HepG2 (cell line): ENCODE measurements at regions not wholly inside any gene's neighbourhood (a gene's known extent, or its start where the extent isn't known, plus 50 kb on each side); places are given as distances from the start of the nearest gene placed in this dataset.

Source experiments
- ARHGAP35 ChIP-seq: sonication (generic); formaldehyde crosslinking; IDR thresholded peaks from 2 replicates; pipeline ENCODE4 v1.9.0; 2022; ENCODE audit warnings: mild to moderate bottlenecking, inconsistent platforms, moderate library complexity, missing genetic modification reagents, borderline replicate concordance
- CAMTA2 ChIP-seq: sonication (generic); formaldehyde crosslinking; IDR thresholded peaks from 2 replicates; pipeline ENCODE4 v1.4.0; 2020; ENCODE audit warnings: mild to moderate bottlenecking, missing genetic modification reagents, borderline replicate concordance
- CHD2 ChIP-seq: IDR thresholded peaks from 2 replicates; pipeline ENCODE4 v1.6.1; 2011; ENCODE audit warnings: low read depth, low read length, improper control_type of control experiment
- CREB3 ChIP-seq: sonication (generic); formaldehyde crosslinking; IDR thresholded peaks from 2 replicates; pipeline ENCODE4 v1.5.0; 2020; ENCODE audit warnings: missing genetic modification reagents
- HINFP ChIP-seq: sonication (generic); formaldehyde crosslinking; IDR thresholded peaks from 2 replicates; pipeline ENCODE4 v1.4.0; 2020; ENCODE audit warnings: low read depth, mild to moderate bottlenecking, missing genetic modification reagents
- MAX ChIP-seq: IDR thresholded peaks from 2 replicates; pipeline ENCODE4 v1.6.1; 2012; ENCODE audit warnings: inconsistent platforms
- MED8 ChIP-seq: sonication (generic); formaldehyde crosslinking; IDR thresholded peaks from 2 replicates; pipeline ENCODE4 v1.8.1; 2023; ENCODE audit warnings: mild to moderate bottlenecking, missing genetic modification reagents; ENCODE audit not compliant: insufficient replicate concordance
- MLLT10 ChIP-seq: sonication (generic); formaldehyde crosslinking; IDR thresholded peaks from 2 replicates; pipeline ENCODE4 v1.4.0; 2020; ENCODE audit warnings: missing genetic modification reagents
- PRDM10 ChIP-seq: sonication (generic); formaldehyde crosslinking; IDR thresholded peaks from 2 replicates; pipeline ENCODE4 v1.4.0; 2020; ENCODE audit warnings: low read depth, missing genetic modification reagents
- RCOR2 ChIP-seq: IDR thresholded peaks from 2 replicates; pipeline ENCODE4 v1.6.1; 2016; ENCODE audit warnings: missing biosample characterization, missing genetic modification reagents
- SOX6 ChIP-seq, 2 experiments: fragments of 450-650 bp in 1 of 2; sonication (generic) in 1 of 2; formaldehyde crosslinking in 1 of 2; IDR thresholded peaks; 2 replicates each; pipeline versions ENCODE4 v1.4.0 to v1.6.1; 2017 to 2020; ENCODE audit warnings: antibody characterized with exemption in 1 of 2, mild to moderate bottlenecking in 1 of 2, missing genetic modification reagents in 1 of 2
- TCF12 ChIP-seq, 2 experiments: fragments of 450-650 bp in 1 of 2; sonication (generic) in 1 of 2; formaldehyde crosslinking in 1 of 2; IDR thresholded peaks; 2 replicates each; pipeline versions ENCODE4 v1.6.1 to v1.8.0; 2017 to 2022; ENCODE audit warnings: antibody characterized with exemption in 1 of 2, mild to moderate bottlenecking in 1 of 2, missing genetic modification reagents in 1 of 2, moderate library complexity in 1 of 2
- THRA ChIP-seq: sonication (generic); formaldehyde crosslinking; IDR thresholded peaks from 2 replicates; pipeline ENCODE4 v1.4.0; 2020; ENCODE audit warnings: missing genetic modification reagents, borderline replicate concordance
- TOPORS ChIP-seq: sonication (generic); formaldehyde crosslinking; IDR thresholded peaks from 2 replicates; pipeline ENCODE4 v1.8.0; 2023; ENCODE audit warnings: mild to moderate bottlenecking, missing genetic modification reagents
- ZKSCAN8 ChIP-seq: IDR thresholded peaks from 2 replicates; pipeline ENCODE4 v1.6.1; 2016; ENCODE audit warnings: borderline replicate concordance, missing genetic modification reagents, missing compliant biosample characterization
- ZMAT5 ChIP-seq: sonication (generic); formaldehyde crosslinking; IDR thresholded peaks from 2 replicates; pipeline ENCODE4 v1.5.0; 2020; ENCODE audit warnings: mild to moderate bottlenecking, low read depth, missing genetic modification reagents, borderline replicate concordance
- ZNF18 ChIP-seq: sonication (generic); formaldehyde crosslinking; IDR thresholded peaks from 2 replicates; pipeline ENCODE4 v1.8.0; 2022; ENCODE audit warnings: mild to moderate bottlenecking, missing genetic modification reagents; ENCODE audit not compliant: insufficient replicate concordance
- ZNF225 ChIP-seq: sonication (generic); formaldehyde crosslinking; IDR thresholded peaks from 2 replicates; pipeline ENCODE4 v1.4.0; 2020; ENCODE audit warnings: mild to moderate bottlenecking, missing genetic modification reagents
- ZNF256 ChIP-seq: sonication (generic); formaldehyde crosslinking; conservative IDR thresholded peaks from 2 replicates; pipeline ENCODE4 v1.4.0; 2020; ENCODE audit warnings: missing genetic modification reagents

GRCh38 chrX:109848461-109849050 lies 115.5 kb upstream of the ACSL4 start (continued):
- TF ChIP-seq ZNF18 (CRISPR knock-in tag): no peak
- no peak for TF ChIP-seq RCOR2 (CRISPR knock-in tag)
- TF ChIP-seq ZKSCAN8: no peak
- TF ChIP-seq MED8: peak; percentile 52
- peak; percentile 72; the same call in 1 of the 2 replicates for TF ChIP-seq THRA (CRISPR knock-in tag)
- no peak for TF ChIP-seq MLLT10 (CRISPR knock-in tag)
- TF ChIP-seq ZNF256 (CRISPR knock-in tag): no peak
- no peak for TF ChIP-seq ZMAT5 (CRISPR knock-in tag)
- TF ChIP-seq CAMTA2 (CRISPR knock-in tag): no peak
- TF ChIP-seq SOX6 (IDR thresholded peaks at IDR 0.05): no peak
- TF ChIP-seq SOX6 (CRISPR knock-in tag; IDR thresholded peaks at IDR 0.05): peak; percentile 47; the same call in 1 of the 2 replicates
- no peak for TF ChIP-seq MAX
- TF ChIP-seq ARHGAP35 (CRISPR knock-in tag): no peak
- TF ChIP-seq HINFP (CRISPR knock-in tag): no peak
- no peak for TF ChIP-seq CHD2
- no peak for TF ChIP-seq PRDM10 (CRISPR knock-in tag)
- TF ChIP-seq TOPORS (CRISPR knock-in tag): no peak
- no peak for TF ChIP-seq TCF12 (IDR thresholded peaks at IDR 0.05)
- TF ChIP-seq TCF12 (CRISPR knock-in tag; IDR thresholded peaks at IDR 0.05): no peak
- TF ChIP-seq CREB3 (CRISPR knock-in tag): no peak
- no peak for TF ChIP-seq ZNF225 (CRISPR knock-in tag)
